C4-2B (cell line): ENCODE measurements at regions not wholly inside any gene's neighbourhood (a gene's known extent, or its start where the extent isn't known, plus 50 kb on each side); places are given as distances from the start of the nearest gene placed in this dataset.

Source experiments
- CTCF ChIP-seq: fragments of 450-650 bp; conservative IDR thresholded peaks from 2 replicates; pipeline ENCODE4 v1.5.1; 2017; ENCODE audit warnings: mild to moderate bottlenecking
- ZFX ChIP-seq: fragments of 450-650 bp; IDR thresholded peaks from 2 replicates; pipeline ENCODE4 v1.6.1; 2017

DNA sequence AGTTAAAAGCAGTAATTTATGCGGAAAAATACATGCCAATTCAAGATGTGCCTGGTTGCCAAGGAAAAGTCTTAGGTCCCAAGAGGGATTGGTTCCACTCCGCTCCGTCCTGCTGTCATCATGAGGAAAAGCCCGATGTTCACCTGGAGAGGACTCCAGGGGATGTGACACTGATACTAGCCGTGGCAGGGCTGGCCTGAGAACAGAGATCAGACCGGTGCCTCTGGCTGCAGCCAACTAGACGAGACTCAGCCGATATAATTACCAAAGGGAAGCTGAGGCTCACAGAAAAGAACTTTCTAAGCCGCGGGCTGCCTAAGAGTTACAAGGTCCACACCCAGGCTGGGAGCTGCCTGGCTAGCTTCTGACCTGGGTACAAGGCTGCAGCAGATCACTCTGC lies 81.3 kb upstream of the UNC5B start:
- TF ChIP-seq CTCF (no peak), ZFX (no peak)
